NCI-H1694 treated with DMSO at 0.1 percent for 48 hours (cell line): ENCODE measurements at regions not wholly inside any gene's neighbourhood (a gene's known extent, or its start where the extent isn't known, plus 50 kb on each side); places are given as distances from the start of the nearest gene placed in this dataset.

Source experiments
- DNase-seq: peaks from one replicate; lab custom pipeline; 2025; lab: John Stamatoyannopoulos, UW

- no peak for DNase-seq
These were observed 72.3 kb downstream of the LINC00237 start for GRCh38 chr20:21033817-21034216.

GRCh38 chr20:21031666-21032065 lies 74.5 kb downstream of the LINC00237 start:
- no peak for DNase-seq

DNA sequence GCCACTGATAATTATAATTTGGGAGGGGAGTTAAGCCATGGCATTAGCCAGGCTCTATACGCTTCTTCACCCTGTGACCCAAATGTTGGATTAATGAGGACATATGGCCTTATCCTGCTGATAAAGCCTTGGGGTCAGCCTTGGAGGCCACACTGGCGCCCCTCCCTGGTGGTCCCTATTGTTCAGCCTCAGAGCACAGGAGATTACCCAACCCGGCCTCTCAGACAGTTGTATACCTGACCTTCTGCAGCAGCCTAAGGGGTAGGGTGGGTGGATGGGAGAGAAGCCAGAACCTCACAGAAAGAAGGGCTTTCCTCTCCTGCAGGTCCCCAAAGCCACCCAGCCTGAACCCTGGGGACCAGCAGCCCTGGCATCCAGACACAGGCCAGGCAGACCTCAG lies 76.8 kb downstream of the LINC00237 start:
- no peak for DNase-seq

DNA sequence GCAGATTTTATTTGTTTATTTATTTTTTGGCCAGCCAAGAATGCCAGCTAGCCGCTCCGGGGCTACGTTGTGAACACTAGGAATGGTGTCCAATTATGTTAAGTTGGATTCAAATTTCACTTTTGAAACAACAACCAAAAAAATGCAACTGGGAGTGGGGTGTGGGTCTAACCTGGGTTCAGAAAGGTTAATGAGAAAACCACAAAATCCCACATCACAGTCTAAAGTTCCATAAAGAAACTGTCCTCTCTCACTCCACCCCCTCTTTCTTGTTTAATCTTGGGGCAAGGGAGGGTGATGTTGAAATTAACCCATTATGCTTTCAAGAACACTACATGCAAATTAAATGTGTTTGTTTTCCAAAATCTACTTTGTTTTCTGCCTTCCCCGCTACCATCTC lies 77.2 kb downstream of the LINC00237 start:
- no peak for DNase-seq

- no peak for DNase-seq
These were observed 77.7 kb downstream of the LINC00237 start for GRCh38 chr20:21028436-21028835.

DNA sequence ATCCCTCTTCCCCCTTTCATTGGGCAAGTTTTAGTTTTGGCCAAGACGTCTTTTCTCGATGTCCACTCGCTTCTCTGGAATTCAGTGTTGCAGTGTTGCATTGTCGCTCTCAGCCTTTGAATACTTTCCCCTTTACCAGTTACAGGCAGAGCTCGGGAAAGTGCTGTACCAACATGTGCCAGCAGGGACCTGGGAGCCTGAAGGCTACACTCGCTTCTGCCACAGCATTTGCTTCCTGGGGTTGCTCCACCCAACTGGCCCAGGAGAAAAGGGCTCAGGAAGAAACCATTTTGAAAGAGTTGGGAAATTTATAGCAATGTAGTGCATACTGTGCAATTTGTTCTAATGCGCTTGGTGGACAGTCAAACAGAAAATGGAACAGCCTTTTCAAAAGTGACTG lies 78.6 kb downstream of the LINC00237 start:
- DNase-seq, result no peak

DNA sequence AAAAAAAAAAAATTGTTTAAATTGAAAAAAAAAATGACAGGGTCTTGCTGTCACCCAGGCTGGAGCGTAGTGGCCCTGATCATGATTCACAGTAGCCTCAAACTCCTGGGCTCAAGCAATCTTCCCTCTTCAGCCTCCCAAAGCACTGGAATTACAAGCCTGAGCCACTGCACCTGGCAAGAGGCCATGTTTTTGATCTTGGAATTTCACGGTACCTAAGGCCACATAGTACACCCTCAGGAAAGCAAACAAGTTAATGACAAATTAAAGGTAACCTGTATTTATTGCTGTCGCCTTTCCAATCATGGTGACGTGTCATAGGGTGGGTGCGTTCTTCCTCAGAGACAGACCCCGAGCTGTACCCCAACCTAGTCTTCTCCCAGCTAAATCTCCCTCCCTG lies 79.2 kb downstream of the LINC00237 start:
- no peak for DNase-seq

DNA sequence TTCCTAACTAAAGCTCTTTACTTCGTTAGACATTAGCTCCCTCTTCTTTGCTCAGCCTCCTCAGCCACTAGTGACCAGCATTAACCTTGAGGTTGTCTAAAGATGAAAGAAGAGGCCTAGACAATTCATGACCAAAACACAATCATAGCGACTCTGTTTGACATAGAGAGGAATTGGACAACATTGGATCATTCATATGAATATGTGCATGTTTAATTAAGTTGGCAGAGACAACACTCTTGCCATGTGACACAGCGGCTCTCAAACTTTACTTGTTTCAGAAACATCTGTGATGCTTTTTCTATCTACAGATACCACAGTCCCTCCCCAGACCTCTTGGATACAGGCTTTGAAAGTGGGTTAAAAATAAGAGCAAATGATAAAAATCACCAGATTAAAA lies 81.7 kb downstream of the LINC00237 start:
- DNase-seq, result no peak

GRCh38 chr20:21022925-21023324 lies 83.2 kb downstream of the LINC00237 start:
- DNase-seq, result no peak

- no peak for DNase-seq
These were observed 84.7 kb downstream of the LINC00237 start for GRCh38 chr20:21021472-21021790.

GRCh38 chr20:21020659-21021471 lies 85.3 kb downstream of the LINC00237 start:
- no peak for DNase-seq

DNA sequence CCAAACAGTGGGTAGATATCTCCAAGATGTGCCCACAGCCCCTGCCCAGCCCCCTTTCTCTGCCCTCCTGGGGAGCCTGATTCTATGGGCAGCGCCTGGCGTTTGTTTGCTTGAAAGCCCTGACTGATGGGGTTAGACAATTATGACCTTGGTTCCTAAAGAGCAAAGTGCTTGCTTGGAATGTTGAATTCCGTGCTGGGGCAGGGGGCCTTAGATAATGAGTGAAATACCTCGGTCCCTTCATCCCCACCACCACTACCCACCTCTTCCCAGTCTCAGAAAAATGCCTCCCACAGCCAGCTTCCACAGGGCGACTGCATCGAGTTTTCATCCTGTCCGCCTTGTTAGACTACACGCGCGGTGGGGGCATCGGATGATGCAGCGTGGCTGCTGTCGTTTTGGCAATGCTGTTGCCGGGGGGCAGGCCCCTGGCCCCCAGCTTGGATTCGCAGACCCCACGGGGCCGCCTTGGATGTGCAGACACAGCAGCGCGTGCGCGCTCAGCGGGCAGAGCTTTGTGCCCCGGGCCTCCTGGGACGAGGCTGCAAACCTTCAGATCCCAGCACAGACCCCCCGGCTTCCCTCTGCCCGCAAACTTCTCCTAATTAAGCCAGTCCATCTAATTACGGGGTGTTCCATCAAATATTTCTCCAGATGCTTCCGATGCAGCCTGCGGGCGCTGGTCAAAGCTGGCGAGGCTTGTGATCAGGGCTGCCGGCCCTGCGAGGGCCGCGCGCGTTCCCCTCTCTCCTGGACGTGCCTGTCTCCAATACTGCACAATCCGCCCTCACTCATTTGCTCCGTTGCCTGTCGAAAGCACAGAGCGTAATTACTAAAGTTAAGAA lies 86.1 kb downstream of the LINC00237 start:
- DNase-seq, result no peak

GRCh38 chr20:21019468-21019813 lies 86.7 kb downstream of the LINC00237 start:
- no peak for DNase-seq

DNA sequence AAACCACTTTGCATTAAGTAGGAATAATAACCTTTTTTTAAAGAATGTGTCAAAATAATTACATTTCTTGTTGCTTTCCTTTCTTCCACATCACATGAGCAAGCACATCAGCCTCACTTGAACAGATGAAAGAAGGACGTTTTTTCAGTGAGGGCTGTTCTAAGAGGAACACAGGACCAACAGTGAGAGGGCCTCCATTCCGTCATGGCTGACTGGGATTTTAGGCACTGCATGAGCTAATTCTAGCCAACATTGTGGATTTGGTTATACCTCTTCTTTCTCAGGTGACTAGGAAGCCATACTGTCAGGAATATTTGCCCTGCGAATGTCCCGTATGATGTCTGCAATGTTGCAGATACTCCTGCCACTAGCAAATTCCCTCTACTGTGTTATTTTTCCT lies 87.6 kb downstream of the LINC00237 start:
- no peak for DNase-seq

- DNase-seq, result no peak
These were observed 88.6 kb downstream of the LINC00237 start for GRCh38 chr20:21017528-21018085.

DNA sequence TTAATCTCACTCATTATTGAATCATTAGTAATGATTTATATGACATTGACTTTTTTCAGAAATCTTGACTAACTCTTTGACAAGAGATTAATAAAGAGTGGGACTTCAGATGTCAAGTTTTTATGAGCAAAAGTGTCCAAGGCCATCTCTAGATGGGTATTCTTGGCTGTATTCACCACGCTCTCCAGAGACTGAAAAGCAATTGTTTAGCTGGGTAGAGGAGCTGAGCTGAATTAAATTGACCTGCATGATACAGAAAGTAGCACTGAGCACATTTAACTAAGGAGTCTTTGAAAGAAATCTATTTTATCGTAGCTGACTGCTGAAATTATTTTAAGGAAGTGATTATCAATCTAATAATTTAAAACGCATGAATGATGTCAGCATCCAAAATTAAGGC lies 89.4 kb downstream of the LINC00237 start:
- no peak for DNase-seq

GRCh38 chr20:21014528-21014927 lies 91.6 kb downstream of the LINC00237 start:
- no peak for DNase-seq

GRCh38 chr20:21008951-21009350 lies 97.2 kb downstream of the LINC00237 start:
- no peak for DNase-seq

DNA sequence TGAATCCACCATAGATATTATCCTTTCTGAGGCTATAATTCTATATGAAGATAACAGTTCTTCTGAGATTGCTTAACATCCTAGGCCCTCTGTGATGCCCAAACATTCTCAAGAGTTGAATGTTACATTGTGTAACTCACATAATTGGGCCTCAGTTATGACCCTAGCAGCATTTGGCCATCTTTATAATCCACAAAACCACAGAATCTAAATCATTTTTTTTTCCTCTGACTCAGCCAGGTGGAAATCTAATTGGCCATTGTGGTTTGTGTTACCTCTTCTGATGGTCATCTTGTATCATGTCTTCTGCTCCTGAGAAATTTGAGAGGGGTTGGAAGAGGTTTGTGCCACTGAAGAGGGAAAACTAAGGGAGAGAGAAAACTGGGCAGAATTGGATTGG lies 99.5 kb downstream of the LINC00237 start:
- no peak for DNase-seq

DNA sequence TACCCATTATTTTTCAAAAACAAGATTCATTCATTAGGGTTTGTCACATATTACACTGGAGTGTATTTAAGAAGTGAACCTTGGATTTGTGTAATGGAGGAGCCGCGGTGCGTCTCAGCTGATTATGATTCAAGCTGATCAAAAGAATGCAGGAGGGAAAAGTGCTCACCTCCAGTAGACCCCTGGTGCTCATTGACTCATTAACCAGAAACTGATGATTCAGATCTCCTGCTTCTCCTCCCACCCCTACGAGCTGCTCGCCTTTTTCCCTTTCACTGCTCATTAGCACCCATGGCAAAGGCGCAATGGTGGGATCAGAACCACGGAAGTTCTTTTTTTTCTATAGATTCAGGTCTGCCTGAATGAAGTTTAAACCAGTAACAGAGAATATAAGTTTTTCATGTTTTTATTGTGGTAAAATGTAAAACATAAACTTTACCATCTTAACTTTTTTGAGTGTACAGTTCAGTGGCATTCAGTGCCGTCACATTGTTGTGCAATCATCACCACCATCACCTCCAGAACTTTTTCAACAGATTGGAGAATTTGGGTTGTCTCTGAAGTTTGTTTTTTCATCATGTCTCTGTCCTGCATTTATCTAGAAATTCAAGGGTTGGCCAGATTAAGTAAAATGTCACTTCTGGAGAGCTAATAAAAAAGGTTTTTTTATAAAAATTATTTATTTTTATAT lies 101.6 kb downstream of the LINC00237 start:
- DNase-seq, result no peak

DNA sequence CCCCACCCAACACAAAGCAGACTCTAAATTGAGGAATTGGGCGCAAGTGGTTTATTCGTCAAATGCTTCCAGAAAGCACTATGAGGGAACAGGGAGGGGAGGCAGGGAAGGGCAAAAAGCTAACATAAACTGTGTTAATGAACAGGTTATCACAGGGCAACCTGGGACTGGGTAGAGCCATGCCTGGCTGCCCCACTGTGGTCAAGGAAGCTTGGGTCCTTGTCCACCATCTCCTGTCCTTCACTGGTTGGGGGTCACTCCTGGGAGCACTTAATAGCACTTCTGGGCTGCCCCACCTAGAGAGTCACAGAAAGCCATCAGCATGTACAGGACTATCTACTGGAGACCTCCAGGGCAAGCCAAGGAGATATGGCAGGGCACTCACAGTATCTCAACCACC lies 102.3 kb downstream of the LINC00237 start:
- no peak for DNase-seq

- DNase-seq, result no peak
These were observed 103.7 kb downstream of the LINC00237 start for GRCh38 chr20:21002486-21002885.

GRCh38 chr20:20993372-20993771 lies 112.8 kb downstream of the LINC00237 start:
- DNase-seq, result no peak
